ENCODE measurements at regions not wholly inside any gene's neighbourhood (a gene's known extent, or its start where the extent isn't known, plus 50 kb on each side); places are given as distances from the start of the nearest gene placed in this dataset.

DNA sequence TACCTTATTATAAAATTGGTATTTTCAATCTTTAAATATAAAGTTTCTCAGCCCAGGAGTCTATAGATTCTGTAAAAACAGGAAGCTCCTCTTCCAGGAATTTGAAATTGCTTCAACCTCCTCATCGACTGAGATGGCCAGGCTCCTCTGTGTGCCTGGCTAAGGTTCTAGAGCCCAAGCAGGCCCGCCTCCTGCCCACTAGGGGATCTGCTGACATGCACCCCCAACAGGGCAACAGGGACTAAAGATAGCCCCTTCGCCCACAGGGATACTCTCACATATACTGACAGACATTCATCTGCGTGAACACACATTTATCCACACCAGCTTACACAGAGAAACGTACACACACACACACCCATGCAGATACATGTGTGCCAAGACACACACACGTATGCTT lies 183.1 kb upstream of the TLE3 start:
- Mint-ChIP-seq H3K4me3 (no peak overlapping the region), H3K36me3 (no peaks in the 10 kb centered on the region), H3K4me1 (ENCODE audit: unreplicated experiment) (peaks cover 4% of the 10 kb centered on the region), H3K27ac (no peak overlapping the region), H3K9me3 (no peaks in the 10 kb centered on the region), H3K27me3 (peaks cover 5% of the 10 kb centered on the region)
- TF ChIP-seq, protein P1, sequence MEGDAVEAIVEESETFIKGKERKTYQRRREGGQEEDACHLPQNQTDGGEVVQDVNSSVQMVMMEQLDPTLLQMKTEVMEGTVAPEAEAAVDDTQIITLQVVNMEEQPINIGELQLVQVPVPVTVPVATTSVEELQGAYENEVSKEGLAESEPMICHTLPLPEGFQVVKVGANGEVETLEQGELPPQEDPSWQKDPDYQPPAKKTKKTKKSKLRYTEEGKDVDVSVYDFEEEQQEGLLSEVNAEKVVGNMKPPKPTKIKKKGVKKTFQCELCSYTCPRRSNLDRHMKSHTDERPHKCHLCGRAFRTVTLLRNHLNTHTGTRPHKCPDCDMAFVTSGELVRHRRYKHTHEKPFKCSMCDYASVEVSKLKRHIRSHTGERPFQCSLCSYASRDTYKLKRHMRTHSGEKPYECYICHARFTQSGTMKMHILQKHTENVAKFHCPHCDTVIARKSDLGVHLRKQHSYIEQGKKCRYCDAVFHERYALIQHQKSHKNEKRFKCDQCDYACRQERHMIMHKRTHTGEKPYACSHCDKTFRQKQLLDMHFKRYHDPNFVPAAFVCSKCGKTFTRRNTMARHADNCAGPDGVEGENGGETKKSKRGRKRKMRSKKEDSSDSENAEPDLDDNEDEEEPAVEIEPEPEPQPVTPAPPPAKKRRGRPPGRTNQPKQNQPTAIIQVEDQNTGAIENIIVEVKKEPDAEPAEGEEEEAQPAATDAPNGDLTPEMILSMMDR (conservative IDR thresholded peaks at IDR 0.05): no peak
- DNase-seq (ENCODE audit: extremely low spot score, unreplicated experiment): no peak

DNA sequence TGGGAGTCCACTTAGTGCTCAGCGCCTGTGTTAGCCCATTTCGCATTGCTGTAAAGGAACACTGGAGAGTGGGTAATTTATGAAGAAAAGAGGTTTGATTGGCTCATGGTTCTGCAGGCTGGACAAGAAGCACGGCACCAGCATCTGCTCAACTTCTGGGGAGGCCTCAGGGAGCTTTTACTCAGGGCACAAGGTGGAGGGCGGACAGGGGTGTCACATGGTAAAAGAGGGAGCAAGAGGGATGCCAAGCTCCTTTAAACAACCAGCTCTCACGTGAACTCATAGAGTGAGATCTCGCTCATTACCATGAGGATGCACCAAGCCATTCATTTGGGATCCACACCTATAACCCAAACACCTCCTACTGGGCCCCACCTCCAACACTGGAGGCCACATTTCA lies 181.4 kb upstream of the TLE3 start:
- peaks cover 4% of the 10 kb centered on the region for H3K4me1 Mint-ChIP-seq (ENCODE audit: unreplicated experiment)
- peaks cover 5% of the 10 kb centered on the region for H3K27me3 Mint-ChIP-seq
- H3K9me3 Mint-ChIP-seq: no peaks in the 10 kb centered on the region
- no peak overlapping the region for H3K27ac Mint-ChIP-seq
- TF ChIP-seq, protein P1 (conservative IDR thresholded peaks at IDR 0.05): no peak
- H3K36me3 Mint-ChIP-seq: no peaks in the 10 kb centered on the region
- DNase-seq (ENCODE audit: extremely low spot score, unreplicated experiment): no peak
- H3K4me3 Mint-ChIP-seq: no peak overlapping the region

DNA sequence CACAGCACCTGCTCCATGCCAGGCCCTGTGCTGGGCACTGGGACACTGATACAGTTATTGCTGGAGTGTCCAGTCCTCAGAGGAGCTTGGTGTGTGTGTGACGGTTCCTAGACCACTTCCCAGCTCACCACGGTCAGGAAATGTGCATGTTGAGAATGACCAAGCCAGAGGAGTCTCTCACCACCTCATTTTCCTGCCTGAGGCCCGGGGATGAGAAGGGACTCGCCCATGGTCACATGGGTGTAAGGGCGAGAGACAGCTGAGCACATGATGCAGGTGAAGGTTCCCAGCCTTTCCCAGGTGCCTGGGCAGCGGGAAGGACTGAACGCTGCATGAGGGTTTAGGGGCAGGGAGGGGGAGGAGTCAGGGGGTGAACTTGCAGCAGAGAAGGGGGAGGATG lies 180.9 kb upstream of the TLE3 start:
- no peaks in the 10 kb centered on the region for H3K9me3 Mint-ChIP-seq
- H3K27ac Mint-ChIP-seq: no peak overlapping the region
- DNase-seq (ENCODE audit: extremely low spot score, unreplicated experiment): no peak
- H3K27me3 Mint-ChIP-seq: peaks cover 5% of the 10 kb centered on the region
- H3K4me3 Mint-ChIP-seq: no peak overlapping the region
- peaks cover 4% of the 10 kb centered on the region for H3K4me1 Mint-ChIP-seq (ENCODE audit: unreplicated experiment)
- H3K36me3 Mint-ChIP-seq: no peaks in the 10 kb centered on the region
- TF ChIP-seq, protein P1 (conservative IDR thresholded peaks at IDR 0.05): no peak

DNA sequence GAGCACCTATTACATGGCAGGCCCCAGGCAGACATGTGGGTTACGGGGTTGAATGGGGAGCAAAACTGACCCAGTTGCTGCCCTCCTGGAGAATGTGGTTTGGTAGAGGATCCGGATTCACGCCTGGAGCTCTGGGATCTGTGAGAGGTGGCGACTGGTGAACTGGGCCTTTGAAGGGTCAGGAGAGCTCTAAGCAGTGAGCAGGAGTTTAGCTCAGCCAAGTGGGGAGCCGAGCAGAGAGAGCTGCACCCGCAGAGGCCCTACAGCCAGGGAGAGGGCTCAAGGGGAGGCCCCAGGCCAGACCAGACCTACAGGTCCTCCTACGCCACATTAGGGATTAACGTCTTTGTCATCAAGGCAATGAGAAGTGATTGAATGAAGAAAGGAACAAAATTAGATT lies 179.8 kb upstream of the TLE3 start:
- DNase-seq (ENCODE audit: extremely low spot score, unreplicated experiment): no peak
- Mint-ChIP-seq H3K27me3 (peaks cover 7% of the 10 kb centered on the region), H3K36me3 (no peaks in the 10 kb centered on the region), H3K9me3 (no peaks in the 10 kb centered on the region), H3K27ac (no peak overlapping the region), H3K4me3 (no peak overlapping the region), H3K4me1 (ENCODE audit: unreplicated experiment) (peaks cover 8% of the 10 kb centered on the region)
- TF ChIP-seq, protein P1 (conservative IDR thresholded peaks at IDR 0.05): no peak

DNA sequence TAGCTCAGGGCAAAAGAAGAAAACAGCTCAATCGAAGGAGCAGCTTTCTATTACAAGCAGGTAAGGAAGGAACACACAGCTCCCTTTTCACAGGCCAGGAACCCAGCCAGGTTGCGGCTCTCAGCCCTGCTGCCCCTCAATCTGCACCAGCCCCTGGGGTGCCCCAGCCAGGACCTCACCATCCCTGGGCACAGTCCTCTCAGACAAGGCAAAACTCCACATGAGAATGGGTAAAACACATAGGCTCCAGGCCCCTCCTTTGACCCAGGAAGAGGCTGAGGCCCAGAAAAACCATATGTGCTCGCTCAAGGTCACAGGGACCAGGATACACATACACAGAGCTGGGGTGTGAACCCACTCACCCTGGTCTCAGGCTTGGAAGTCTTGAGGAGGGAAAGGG lies 178.7 kb upstream of the TLE3 start:
- no peak for DNase-seq (ENCODE audit: extremely low spot score, unreplicated experiment)
- peaks cover 11% of the 10 kb centered on the region for H3K27me3 Mint-ChIP-seq
- no peaks in the 10 kb centered on the region for H3K36me3 Mint-ChIP-seq
- H3K27ac Mint-ChIP-seq: no peak overlapping the region
- peaks cover 10% of the 10 kb centered on the region for H3K4me1 Mint-ChIP-seq (ENCODE audit: unreplicated experiment)
- TF ChIP-seq, protein P1 (conservative IDR thresholded peaks at IDR 0.05): no peak
- no peak overlapping the region for H3K4me3 Mint-ChIP-seq
- no peaks in the 10 kb centered on the region for H3K9me3 Mint-ChIP-seq
